ENCODE measurements at regions not wholly inside any gene's neighbourhood (a gene's known extent, or its start where the extent isn't known, plus 50 kb on each side); places are given as distances from the start of the nearest gene placed in this dataset.

- TF ChIP-seq POLR2A (IDR thresholded peaks at IDR 0.05; ENCODE audit: low read depth, low read length) = no peak
- TF ChIP-seq POLR2AphosphoS5 (IDR thresholded peaks at IDR 0.05; ENCODE audit: low read depth, low read length) = no peak
- TF ChIP-seq TAF1 (IDR thresholded peaks at IDR 0.05; ENCODE audit: borderline replicate concordance, low read depth, low read length) = no peak
Measured at GRCh38 chr16:60991886-60992285, 1044.4 kb downstream of the CDH8 start.

Measured in GM12892 (cell line).